Keratinocyte (primary cell): ENCODE measurements at regions not wholly inside any gene's neighbourhood (a gene's known extent, or its start where the extent isn't known, plus 50 kb on each side); places are given as distances from the start of the nearest gene placed in this dataset.

Experiments used
- DNase-seq: peaks from one replicate; pipeline ENCODE4 v3.0.0-alpha.2; 2011; ENCODE audit warnings: low read depth, missing footprints, low spot score
- FAIRE-seq: peaks from 2 replicates; lab custom pipeline; 2011; peaks lifted over from hg19 to GRCh38; lab: Jason Lieb, UNC
- H2AFZ ChIP-seq: 2 replicates; pipeline ENCODE4 v1.6.0; 2012; ENCODE audit warnings: low read length, control low read depth, inconsistent platforms; ENCODE audit not compliant: control insufficient read depth
- H3K27ac ChIP-seq: 2 replicates; pipeline ENCODE4 v1.5.1; 2011; ENCODE audit warnings: low read length; ENCODE audit not compliant: control insufficient read depth, insufficient read depth
- H3K27me3 ChIP-seq: 3 replicates; pipeline ENCODE4 v1.6.0; 2011; ENCODE audit warnings: low read length; ENCODE audit not compliant: control insufficient read depth, insufficient read depth; ENCODE audit errors: extremely low read depth
- H3K36me3 ChIP-seq, 2 experiments: 2 replicates in 1 of 2; 3 replicates in 1 of 2; pipeline ENCODE4 v1.5.1; 2011; ENCODE audit warnings: low read length in 2 of 2, mild to moderate bottlenecking in 1 of 2; ENCODE audit not compliant: control insufficient read depth in 2 of 2, insufficient read depth in 2 of 2; ENCODE audit errors: extremely low read depth in 1 of 2
- H3K4me1 ChIP-seq: 3 replicates; pipeline ENCODE4 v1.5.1; 2011; ENCODE audit warnings: low read length; ENCODE audit not compliant: control insufficient read depth, insufficient read depth; ENCODE audit errors: extremely low read depth
- H3K4me2 ChIP-seq: 3 replicates; pipeline ENCODE4 v1.6.0; 2011; ENCODE audit warnings: low read depth, low read length; ENCODE audit not compliant: control insufficient read depth, insufficient read depth; ENCODE audit errors: extremely low read depth
- H3K4me3 ChIP-seq, 3 experiments: fragments of 200-600 bp in 1 of 3; sonication (generic) in 1 of 3; 2 replicates in 2 of 3; 3 replicates in 1 of 3; pipeline ENCODE4 v1.5.1; 2011 to 2016; ENCODE audit warnings: low read length in 3 of 3, mild to moderate bottlenecking in 3 of 3, control low read depth in 2 of 3, inconsistent platforms in 1 of 3, low read depth in 1 of 3, mixed read lengths in 1 of 3, mixed run types in 1 of 3, moderate library complexity in 1 of 3; ENCODE audit not compliant: control insufficient read depth in 2 of 3, insufficient read depth in 2 of 3; ENCODE audit errors: extremely low read depth in 1 of 3
- H3K79me2 ChIP-seq: 2 replicates; pipeline ENCODE4 v1.6.0; 2012; ENCODE audit warnings: low read length; ENCODE audit not compliant: control insufficient read depth, insufficient read depth
- H3K9ac ChIP-seq: 3 replicates; pipeline ENCODE4 v1.6.0; 2011; ENCODE audit warnings: low read length; ENCODE audit not compliant: control insufficient read depth, insufficient read depth; ENCODE audit errors: extremely low read depth
- H3K9me1 ChIP-seq: 3 replicates; pipeline ENCODE4 v1.6.0; 2011; ENCODE audit warnings: low read length; ENCODE audit not compliant: control insufficient read depth, insufficient read depth; ENCODE audit errors: extremely low read depth
- H3K9me3 ChIP-seq: 2 replicates; pipeline ENCODE4 v1.5.1; 2012; ENCODE audit warnings: low read depth, low read length; ENCODE audit not compliant: control insufficient read depth
- H4K20me1 ChIP-seq: 3 replicates; pipeline ENCODE4 v1.6.0; 2011; ENCODE audit warnings: low read length; ENCODE audit not compliant: control insufficient read depth, insufficient read depth; ENCODE audit errors: extremely low read depth
- CTCF ChIP-seq, 3 experiments: IDR thresholded peaks in 1 of 3; conservative IDR thresholded peaks in 1 of 3; optimal IDR thresholded peaks in 1 of 3; 2 replicates in 2 of 3; 3 replicates in 1 of 3; pipeline versions ENCODE3 to v1.5.1; 2011; ENCODE audit warnings: low read length in 3 of 3, mild to moderate bottlenecking in 3 of 3, moderate library complexity in 2 of 3, control low read depth in 1 of 3, inconsistent platforms in 1 of 3; ENCODE audit not compliant: insufficient read depth in 2 of 3; ENCODE audit errors: extremely low read depth in 1 of 3
- EZH2 ChIP-seq: IDR thresholded peaks from one replicate; pipeline ENCODE4 v1.6.1; 2012; ENCODE audit warnings: inconsistent platforms, mild to moderate bottlenecking, low read length, moderate library complexity
- dilution Hi-C: fragments of 300-500 bp; cut with MboI; formaldehyde crosslinking; loops from one replicate; pipeline ENCODE4 v1.7.0; 2020; ENCODE audit warnings: low sequenced_read_pairs; ENCODE audit not compliant: extremely low pct_ligation_motif_present

GRCh38 chr1:198883184-198883583, 244.3 kb downstream of the PTPRC start:
- H3K4me3 ChIP-seq = no peak overlapping the region
- H3K4me1 ChIP-seq = peaks cover 15% of the 10 kb centered on the region
- FAIRE-seq = no peak
- no peak overlapping the region for H3K4me2 ChIP-seq
- no peaks in the 10 kb centered on the region for H3K36me3 ChIP-seq
- no peak overlapping the region for H3K9ac ChIP-seq
- no peaks in the 10 kb centered on the region for H3K27me3 ChIP-seq
- DNase-seq = no peak
- H2AFZ ChIP-seq = no peak overlapping the region
- H3K9me3 ChIP-seq = no peaks in the 10 kb centered on the region
- H3K9me1 ChIP-seq = no peaks in the 10 kb centered on the region
- TF ChIP-seq EZH2 = no peak
- peaks cover 11% of the 10 kb centered on the region for H3K79me2 ChIP-seq
- H3K27ac ChIP-seq = no peak overlapping the region
- no peaks in the 10 kb centered on the region for H4K20me1 ChIP-seq
- dilution Hi-C loops = no loop called here

- no peaks in the 10 kb centered on the region for H3K27me3 ChIP-seq
- no peaks in the 10 kb centered on the region for H4K20me1 ChIP-seq
Observed at GRCh38 chr1:198887866-198888265, 249.0 kb downstream of the PTPRC start.

More at GRCh38 chr1:198887866-198888265, 249.0 kb downstream of the PTPRC start:
- H3K27ac ChIP-seq = no peak overlapping the region
- peaks cover 6% of the 10 kb centered on the region for H3K79me2 ChIP-seq
- FAIRE-seq (no peak), DNase-seq (no peak)
- no peaks in the 10 kb centered on the region for H3K4me1 ChIP-seq
- no peaks in the 10 kb centered on the region for H3K9me1 ChIP-seq
- no peak overlapping the region for H3K9ac ChIP-seq
- no peak overlapping the region for H3K4me3 ChIP-seq
- H2AFZ ChIP-seq = no peak overlapping the region
- no peaks in the 10 kb centered on the region for H3K36me3 ChIP-seq
- dilution Hi-C loops = no loop called here
- no peaks in the 10 kb centered on the region for H3K9me3 ChIP-seq
- no peak overlapping the region for H3K4me2 ChIP-seq
- TF ChIP-seq EZH2 (no peak), CTCF (optimal IDR thresholded peaks at IDR 0.05 in 1 of 3, IDR thresholded peaks at IDR 0.05 in 1 of 3, conservative IDR thresholded peaks at IDR 0.05 in 1 of 3; ENCODE audit: extremely low read depth in 1 of 3, insufficient read depth in 2 of 3, low read length in 3 of 3) (no peak)
